HG03520 (cell line): ENCODE measurements at regions not wholly inside any gene's neighbourhood (a gene's known extent, or its start where the extent isn't known, plus 50 kb on each side); places are given as distances from the start of the nearest gene placed in this dataset.

Experiments
- ATAC-seq: cut with Tn5 transposase; IDR thresholded peaks from one replicate; pipeline ENCODE4 v1.9.1; 2021; ENCODE audit warnings: mild to moderate bottlenecking, moderate library complexity; ENCODE audit not compliant: unreplicated experiment

- peak; percentile 97 for ATAC-seq
Measured at GRCh38 chr11:19441752-19442553, 201.2 kb upstream of the E2F8 start.

DNA sequence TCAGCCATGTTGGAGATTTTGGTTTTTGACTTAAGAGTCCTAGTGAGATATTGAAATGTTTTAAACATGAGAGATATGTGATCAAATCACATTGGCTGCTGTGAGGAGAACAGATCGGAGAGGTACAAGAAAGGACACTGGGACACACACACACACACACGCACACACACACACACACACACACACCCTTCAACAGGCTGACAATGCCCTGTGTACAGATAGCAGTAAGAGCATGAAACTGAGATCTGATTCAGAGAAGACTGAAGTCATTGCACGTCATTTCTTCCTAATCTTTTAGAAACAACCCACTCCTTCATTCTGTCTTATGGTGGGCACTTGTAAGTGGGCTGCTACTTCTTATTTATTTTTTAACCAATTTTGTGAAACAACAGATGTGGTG lies 200.5 kb upstream of the E2F8 start:
- ATAC-seq: no peak

DNA sequence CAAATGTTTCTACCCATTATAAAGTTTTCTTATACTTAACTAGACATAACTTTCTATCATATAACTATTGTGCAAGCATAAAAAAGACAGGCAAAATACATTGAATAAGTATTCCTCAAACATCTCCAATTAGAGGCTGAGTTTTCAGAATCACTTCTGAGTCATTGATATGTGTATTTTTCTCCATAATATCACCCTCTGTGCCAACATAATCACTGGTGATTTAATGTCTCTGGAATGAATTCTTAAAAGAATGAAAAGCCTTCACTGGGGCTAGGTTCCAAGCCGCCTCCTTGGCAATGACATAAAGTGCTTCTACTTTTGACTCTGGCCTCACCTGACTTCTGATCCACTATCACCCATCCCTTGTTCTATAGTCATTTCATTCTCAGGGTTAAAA lies 197.0 kb upstream of the E2F8 start:
- ATAC-seq: no peak

- peak; percentile 36 for ATAC-seq
Measured at GRCh38 chr11:19436932-19437331, 196.2 kb upstream of the E2F8 start.

DNA sequence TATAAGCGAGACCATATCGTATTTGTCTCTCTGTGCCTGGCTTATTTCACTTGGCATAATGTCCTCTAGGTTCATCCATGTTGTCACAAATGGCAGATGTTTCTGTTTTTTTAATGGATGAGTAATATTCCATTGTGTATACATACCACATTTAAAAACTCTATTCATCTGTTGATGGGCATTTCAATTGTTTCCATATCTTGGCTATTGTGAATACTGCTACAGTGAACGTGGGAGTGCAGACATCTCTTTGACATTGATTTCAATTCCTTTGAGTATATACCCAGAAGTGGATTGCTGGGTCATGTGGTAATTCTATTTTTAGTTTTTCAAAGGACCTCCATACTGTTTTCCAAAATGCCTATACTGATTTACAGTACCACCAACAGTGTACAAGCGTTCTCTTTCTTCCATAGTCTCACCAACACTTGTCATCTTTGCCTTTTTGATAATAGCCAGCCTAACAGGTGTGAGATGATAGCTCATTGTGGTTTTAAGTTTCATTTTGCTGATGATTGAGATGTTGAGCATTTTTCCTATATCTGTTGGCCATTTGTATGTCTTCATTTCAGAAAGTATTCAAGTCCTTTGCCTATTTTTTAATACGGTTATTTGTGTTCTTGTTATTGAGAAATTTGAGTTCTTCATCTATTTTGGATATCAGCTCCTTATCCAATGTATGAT lies 194.7 kb upstream of the E2F8 start:
- ATAC-seq: no peak

GRCh38 chr11:19433791-19434190 lies 193.0 kb upstream of the E2F8 start:
- ATAC-seq: no peak

DNA sequence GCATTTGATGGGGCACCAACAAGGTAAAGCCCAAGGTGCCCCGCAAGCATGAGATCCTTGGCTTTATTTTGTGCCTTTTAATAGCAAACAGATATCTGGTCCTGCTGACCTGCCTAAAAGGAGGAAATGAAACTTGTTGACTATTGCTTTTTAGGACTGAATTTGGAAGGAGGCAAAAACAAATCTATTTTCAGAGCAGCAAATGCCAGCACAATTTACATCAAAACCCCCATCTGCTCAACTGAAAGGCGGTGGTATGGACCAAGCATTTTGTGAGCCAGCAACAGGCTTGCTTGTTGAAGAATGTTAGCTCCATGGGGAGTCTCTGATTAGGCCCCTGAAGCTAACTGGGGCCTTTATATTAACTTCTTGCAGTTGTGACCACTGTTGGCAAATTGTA lies 192.6 kb upstream of the E2F8 start:
- ATAC-seq: peak; percentile 47

GRCh38 chr11:19432370-19433061 lies 191.8 kb upstream of the E2F8 start:
- peak; percentile 52 for ATAC-seq

- ATAC-seq: no peak
Measured at GRCh38 chr11:19430754-19431398, 190.1 kb upstream of the E2F8 start.

GRCh38 chr11:19430346-19430745 lies 189.6 kb upstream of the E2F8 start:
- ATAC-seq: no peak

- ATAC-seq: no peak
Measured at GRCh38 chr11:19429108-19429760, 188.5 kb upstream of the E2F8 start.

DNA sequence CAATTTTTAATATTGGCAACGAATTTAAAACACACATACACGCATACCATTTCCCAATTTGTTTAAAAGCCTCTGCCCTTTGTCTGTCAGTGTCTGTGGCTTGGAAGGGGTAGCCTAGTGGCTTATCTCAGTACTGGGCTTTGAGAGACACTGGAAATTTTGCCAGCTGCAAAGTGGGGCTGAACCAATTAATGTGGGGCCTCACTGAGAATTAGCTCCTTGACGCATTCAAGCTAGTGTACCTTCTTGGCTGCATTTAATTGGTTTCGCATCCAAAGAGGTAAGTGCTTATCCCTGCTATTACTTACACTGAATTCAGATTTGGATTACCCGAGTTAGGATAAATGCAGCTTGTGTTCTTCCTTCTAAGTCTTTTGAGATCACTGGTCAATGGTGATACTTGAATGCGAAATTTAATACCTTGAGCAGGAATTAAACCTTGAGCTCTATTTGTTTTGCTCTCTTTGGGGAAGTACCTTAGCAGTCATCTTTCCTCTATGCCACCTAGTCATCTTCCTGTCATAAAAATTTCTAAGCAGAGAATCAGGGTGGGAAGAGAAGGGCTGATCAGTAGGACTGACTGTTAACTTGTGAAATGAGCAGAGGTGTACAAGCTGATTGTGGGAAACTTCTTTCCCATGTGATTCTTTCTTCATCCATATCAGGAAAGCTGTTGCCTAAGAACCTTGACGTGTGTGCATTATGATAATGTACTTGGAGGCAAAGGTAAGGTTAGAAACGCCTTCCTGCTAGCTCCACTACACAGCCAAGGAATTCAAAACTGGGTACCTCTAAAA lies 187.7 kb upstream of the E2F8 start:
- ATAC-seq: no peak

GRCh38 chr11:19426756-19427403 lies 186.1 kb upstream of the E2F8 start:
- no peak for ATAC-seq

DNA sequence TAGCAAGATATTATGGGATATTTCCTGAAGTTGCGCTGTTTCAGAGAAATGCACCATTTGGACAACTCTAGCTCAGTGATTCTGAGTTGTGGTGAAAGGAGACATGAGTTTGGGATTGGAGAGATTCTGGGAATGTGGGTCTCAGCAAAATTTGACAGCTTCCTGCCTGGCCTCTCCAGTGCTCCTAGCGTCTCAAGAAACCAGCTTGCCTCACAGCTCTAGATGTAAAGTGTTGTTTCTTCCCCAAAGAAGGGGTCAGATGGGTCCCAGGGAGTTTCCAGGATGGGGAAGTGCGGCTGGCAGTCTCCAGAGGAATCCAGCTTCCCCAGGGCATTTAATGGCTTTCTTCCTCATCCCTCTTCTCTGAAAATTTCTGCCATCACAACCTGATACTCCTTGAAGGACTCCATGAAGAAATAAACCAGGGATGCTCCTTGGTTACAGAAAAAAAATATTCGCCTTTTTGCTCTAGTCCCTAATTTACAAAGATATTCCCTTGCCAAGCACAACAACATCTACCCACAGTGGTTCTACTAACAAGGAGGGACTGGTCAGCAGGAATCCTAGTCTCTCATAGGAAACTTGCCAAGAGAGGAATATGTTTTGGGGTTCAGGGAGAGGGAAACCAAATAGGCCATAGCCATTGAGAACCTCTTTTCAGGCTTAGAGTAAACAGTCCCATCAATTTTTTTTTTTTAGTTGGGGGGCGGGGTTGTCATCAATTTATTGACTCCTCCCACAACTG lies 185.4 kb upstream of the E2F8 start:
- no peak for ATAC-seq

GRCh38 chr11:19422276-19422675 lies 181.5 kb upstream of the E2F8 start:
- no peak for ATAC-seq

- no peak for ATAC-seq
Measured at GRCh38 chr11:19420868-19421533, 180.3 kb upstream of the E2F8 start.

- no peak for ATAC-seq
Measured at GRCh38 chr11:19419808-19420207, 179.1 kb upstream of the E2F8 start.

DNA sequence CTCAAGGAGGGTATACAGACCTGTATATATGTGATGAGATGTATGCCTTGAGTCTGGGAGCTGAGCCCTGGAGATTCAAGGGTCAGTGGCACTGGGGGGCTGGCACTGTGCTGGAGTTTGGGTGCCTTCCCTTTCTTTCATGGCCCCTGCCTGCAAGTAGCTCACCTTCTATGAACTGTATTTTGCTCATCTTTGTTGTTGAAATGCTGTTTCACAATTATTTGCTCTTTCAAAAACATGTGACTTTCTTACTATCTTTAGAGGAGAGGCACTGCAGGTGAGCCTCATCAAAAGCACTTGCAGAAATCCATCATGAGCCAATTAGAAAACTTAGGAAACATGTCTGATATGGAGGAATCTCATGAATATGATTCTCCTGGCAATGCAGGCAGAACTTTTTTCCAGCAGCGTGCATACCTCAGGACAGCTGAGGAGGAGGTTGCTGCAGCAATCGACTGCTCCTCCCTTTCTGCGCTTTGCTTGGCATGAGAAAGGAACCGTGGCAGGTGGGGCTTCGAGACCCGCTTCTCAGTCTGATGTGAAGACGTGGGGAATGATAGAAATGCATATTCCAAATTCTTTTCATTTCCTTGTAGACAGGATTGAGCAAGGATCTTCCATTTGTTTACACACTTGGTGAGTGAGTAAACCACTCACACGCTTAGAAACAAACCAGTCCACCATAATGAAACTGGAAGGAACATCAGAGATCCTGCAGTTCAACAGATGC lies 178.4 kb upstream of the E2F8 start:
- no peak for ATAC-seq
